Hindlimb muscle (tissue), 1 donor: ENCODE measurements at regions not wholly inside any gene's neighbourhood (a gene's known extent, or its start where the extent isn't known, plus 50 kb on each side); places are given as distances from the start of the nearest gene placed in this dataset.
"Not testable (repeated sequence)": the region's sequence is repeated elsewhere in the genome, so short reads cannot be mapped to it uniquely, and the experiment has no call there.

Experiments
- DNase-seq: peaks from one replicate; pipeline ENCODE4 v3.0.0-alpha.2; 2013

- DNase-seq = no peak
Observed at GRCh38 chr3:11712646-11713045, 68.9 kb upstream of the VGLL4 start.

- no peak for DNase-seq
Observed at GRCh38 chr3:11711876-11712275, 68.2 kb upstream of the VGLL4 start.

- DNase-seq = no peak
Observed at GRCh38 chr3:11709782-11710181, 66.1 kb upstream of the VGLL4 start.

- DNase-seq = not testable (repeated sequence)
Observed at GRCh38 chr3:11707084-11707483, 63.4 kb upstream of the VGLL4 start.

- no peak for DNase-seq
Observed at GRCh38 chr3:11706604-11707003, 62.9 kb upstream of the VGLL4 start.

GRCh38 chr3:11705049-11705448 is 61.3 kb upstream of the VGLL4 start:
- no peak for DNase-seq

- DNase-seq = no peak
Observed at GRCh38 chr3:11703146-11703545, 59.4 kb upstream of the VGLL4 start.

- DNase-seq = no peak
Observed at GRCh38 chr3:11699083-11699427, 55.3 kb upstream of the VGLL4 start.

- DNase-seq = no peak
Observed at GRCh38 chr3:11698326-11699082, 54.8 kb upstream of the VGLL4 start.

- no peak for DNase-seq
Observed at GRCh38 chr3:11697701-11698100, 54.0 kb upstream of the VGLL4 start.

GRCh38 chr3:11696054-11696453 is 52.3 kb upstream of the VGLL4 start:
- DNase-seq = no peak
